BLaER1 treated with 17β-estradiol and CSF1 and Interleukin-3, amounts not matched to agents 10 nM and 100 nM (cell line): ENCODE measurements at regions not wholly inside any gene's neighbourhood (a gene's known extent, or its start where the extent isn't known, plus 50 kb on each side); places are given as distances from the start of the nearest gene placed in this dataset.
"Not testable (repeated sequence)": the region's sequence is repeated elsewhere in the genome, so short reads cannot be mapped to it uniquely, and the experiment has no call there.

Experiments used
- H3K27ac ChIP-seq, 11 experiments: shearing (Covaris generic); formaldehyde crosslinking; 2 replicates each; pipeline ENCODE4 v1.8.1; 2022
- H3K27me3 ChIP-seq, 11 experiments: shearing (Covaris generic); formaldehyde crosslinking; 2 replicates each; pipeline ENCODE4 v1.8.1; 2022
- H3K36me3 ChIP-seq, 11 experiments: shearing (Covaris generic); formaldehyde crosslinking; 2 replicates each; pipeline ENCODE4 v1.8.1; 2022
- H3K4me1 ChIP-seq, 10 experiments: shearing (Covaris generic); formaldehyde crosslinking; 2 replicates each; pipeline ENCODE4 v1.8.1; 2022
- H3K4me2 ChIP-seq, 11 experiments: shearing (Covaris generic); formaldehyde crosslinking; 2 replicates each; pipeline ENCODE4 v1.8.1; 2022
- H3K4me3 ChIP-seq, 10 experiments: shearing (Covaris generic); formaldehyde crosslinking; 2 replicates each; pipeline ENCODE4 v1.8.1; 2022
- H3K9ac ChIP-seq, 11 experiments: shearing (Covaris generic); formaldehyde crosslinking; 2 replicates each; pipeline ENCODE4 v1.8.1; 2022
- H3K9me3 ChIP-seq, 11 experiments: shearing (Covaris generic); formaldehyde crosslinking; replicated peaks in 1 of 11; 2 replicates each; pipeline ENCODE4 v1.8.1; 2022
- H4K20me1 ChIP-seq, 11 experiments: shearing (Covaris generic); formaldehyde crosslinking; 2 replicates each; pipeline ENCODE4 v1.8.1; 2022
- Cebpa-rat ChIP-seq, 11 experiments: shearing (Covaris generic); IDR thresholded peaks; 2 replicates each; pipeline ENCODE4 v1.8.1; 2022

GRCh38 chr2:89811295-89811694, 1119.8 kb downstream of the RPIA start:
- Histone ChIP-seq H3K9ac (no peak overlapping the region), H3K27ac (no peak overlapping the region), H3K4me3 (no peak overlapping the region), H3K9me3 (peaks cover 23 to 95% (median 92%) of the 10 kb centered on the region in 11 experiments), H4K20me1 (no peaks in the 10 kb centered on the region), H3K36me3 (no peaks in the 10 kb centered on the region), H3K4me2 (no peak overlapping the region), H3K4me1 (no peaks in the 10 kb centered on the region), H3K27me3 (no peaks in the 10 kb centered on the region)
- no peak for TF ChIP-seq Cebpa-rat (IDR thresholded peaks at IDR 0.05)

- not testable (repeated sequence) for H3K9ac ChIP-seq, H4K20me1 ChIP-seq, H3K36me3 ChIP-seq, H3K27ac ChIP-seq, H3K27me3 ChIP-seq, H3K4me2 ChIP-seq, H3K4me1 ChIP-seq
- Histone ChIP-seq H3K9me3 (peaks cover 16 to 95% (median 90%) of the 10 kb centered on the region in 11 experiments), H3K4me3 (peak overlapping the region in 1 of 10 experiments; percentile 2; a peak in 1 of 20 replicates)
Observed at GRCh38 chr2:89811910-89812309, 1120.4 kb downstream of the RPIA start.

GRCh38 chr2:89814359-89814758, 1122.9 kb downstream of the RPIA start:
- H3K4me1 ChIP-seq, H3K36me3 ChIP-seq, H3K27me3 ChIP-seq, H3K27ac ChIP-seq, H4K20me1 ChIP-seq, H3K4me3 ChIP-seq, H3K4me2 ChIP-seq, H3K9ac ChIP-seq: not testable (repeated sequence)
- peaks cover 0 to 77% (median 72%) of the 10 kb centered on the region in 11 experiments for H3K9me3 ChIP-seq

- Histone ChIP-seq H3K4me3 (no peak overlapping the region), H3K9me3 (peaks cover 0 to 32% (median 27%) of the 10 kb centered on the region in 11 experiments), H3K9ac (no peak overlapping the region), H3K36me3 (no peaks in the 10 kb centered on the region), H3K4me1 (no peaks in the 10 kb centered on the region), H4K20me1 (no peaks in the 10 kb centered on the region), H3K27me3 (no peaks in the 10 kb centered on the region), H3K4me2 (no peak overlapping the region), H3K27ac (no peak overlapping the region)
- no peak for TF ChIP-seq Cebpa-rat (IDR thresholded peaks at IDR 0.05)
Observed at GRCh38 chr2:89818873-89819272, 1127.4 kb downstream of the RPIA start.

GRCh38 chr2:89819809-89820208, 1128.3 kb downstream of the RPIA start:
- Histone ChIP-seq H3K4me3 (no peak overlapping the region), H3K4me2 (no peak overlapping the region), H3K4me1 (no peaks in the 10 kb centered on the region), H3K27ac (no peak overlapping the region), H4K20me1 (no peaks in the 10 kb centered on the region), H3K36me3 (no peaks in the 10 kb centered on the region), H3K27me3 (no peaks in the 10 kb centered on the region), H3K9me3 (peaks cover 0 to 23% (median 18%) of the 10 kb centered on the region in 11 experiments), H3K9ac (no peak overlapping the region)
- no peak for TF ChIP-seq Cebpa-rat (IDR thresholded peaks at IDR 0.05)

GRCh38 chr2:89820248-89820647, 1128.8 kb downstream of the RPIA start:
- Histone ChIP-seq H3K36me3 (no peaks in the 10 kb centered on the region), H3K27ac (no peak overlapping the region), H3K9me3 (peaks cover 0 to 18% (median 14%) of the 10 kb centered on the region in 11 experiments), H3K4me3 (no peak overlapping the region; a peak in 1 of 20 replicates), H3K27me3 (no peaks in the 10 kb centered on the region), H4K20me1 (no peaks in the 10 kb centered on the region), H3K4me2 (no peak overlapping the region), H3K9ac (no peak overlapping the region), H3K4me1 (no peaks in the 10 kb centered on the region)
- no peak for TF ChIP-seq Cebpa-rat (IDR thresholded peaks at IDR 0.05)

- Histone ChIP-seq H3K27ac (no peak overlapping the region), H3K9me3 (peaks cover 0 to 6% (median 2%) of the 10 kb centered on the region in 11 experiments; a peak in 6 of 22 replicates), H4K20me1 (no peaks in the 10 kb centered on the region), H3K27me3 (no peaks in the 10 kb centered on the region), H3K4me2 (no peak overlapping the region), H3K36me3 (no peaks in the 10 kb centered on the region), H3K9ac (no peak overlapping the region), H3K4me1 (no peaks in the 10 kb centered on the region), H3K4me3 (no peak overlapping the region)
- no peak for TF ChIP-seq Cebpa-rat (IDR thresholded peaks at IDR 0.05)
Observed at GRCh38 chr2:89821455-89821945, 1130.0 kb downstream of the RPIA start.

- not testable (repeated sequence) for H3K9me3 ChIP-seq, H4K20me1 ChIP-seq
Observed at GRCh38 chr2:89822342-89822741, 1130.9 kb downstream of the RPIA start.

GRCh38 chr2:89823556-89823955, 1132.1 kb downstream of the RPIA start:
- Histone ChIP-seq H3K27me3 (no peaks in the 10 kb centered on the region), H3K4me3 (no peak overlapping the region), H3K27ac (no peak overlapping the region), H3K36me3 (no peaks in the 10 kb centered on the region), H4K20me1 (no peaks in the 10 kb centered on the region), H3K4me2 (no peak overlapping the region), H3K4me1 (no peaks in the 10 kb centered on the region), H3K9me3 (no peaks in the 10 kb centered on the region), H3K9ac (no peak overlapping the region)
- no peak for TF ChIP-seq Cebpa-rat (IDR thresholded peaks at IDR 0.05)

More at GRCh38 chr2:89822342-89822741, 1130.9 kb downstream of the RPIA start:
- H3K27me3 ChIP-seq, H3K4me1 ChIP-seq, H3K4me2 ChIP-seq, H3K27ac ChIP-seq, H3K9ac ChIP-seq, H3K36me3 ChIP-seq, H3K4me3 ChIP-seq: not testable (repeated sequence)

- TF ChIP-seq Cebpa-rat (IDR thresholded peaks at IDR 0.05), result no peak
- no peak overlapping the region for H3K9ac ChIP-seq
- no peaks in the 10 kb centered on the region for H3K9me3 ChIP-seq
- no peaks in the 10 kb centered on the region for H3K27me3 ChIP-seq
- H3K4me2 ChIP-seq, result no peak overlapping the region
- H4K20me1 ChIP-seq, result no peaks in the 10 kb centered on the region
- no peak overlapping the region for H3K27ac ChIP-seq
- no peaks in the 10 kb centered on the region for H3K4me1 ChIP-seq
- H3K36me3 ChIP-seq, result no peaks in the 10 kb centered on the region
- H3K4me3 ChIP-seq, result no peak overlapping the region
Observed at GRCh38 chr2:89825034-89825433, 1133.6 kb downstream of the RPIA start.

- H3K27ac ChIP-seq, H3K9me3 ChIP-seq, H3K4me1 ChIP-seq, H3K9ac ChIP-seq, H3K4me2 ChIP-seq, H3K4me3 ChIP-seq, H3K27me3 ChIP-seq, H3K36me3 ChIP-seq, H4K20me1 ChIP-seq: not testable (repeated sequence)
Observed at GRCh38 chr2:89826741-89827140, 1135.3 kb downstream of the RPIA start.

- H3K4me2 ChIP-seq, H3K9me3 ChIP-seq, H3K27ac ChIP-seq, H3K27me3 ChIP-seq, H4K20me1 ChIP-seq, H3K9ac ChIP-seq, H3K36me3 ChIP-seq, H3K4me1 ChIP-seq: not testable (repeated sequence)
- peak overlapping the region in 1 of 10 experiments; percentile 6; a peak in 2 of 20 replicates for H3K4me3 ChIP-seq
Observed at GRCh38 chr2:89827829-89828228, 1136.4 kb downstream of the RPIA start.

GRCh38 chr2:89828416-89828815, 1136.9 kb downstream of the RPIA start:
- H4K20me1 ChIP-seq, H3K9me3 ChIP-seq, H3K27ac ChIP-seq, H3K4me3 ChIP-seq, H3K4me2 ChIP-seq, H3K4me1 ChIP-seq, H3K36me3 ChIP-seq, H3K27me3 ChIP-seq, H3K9ac ChIP-seq: not testable (repeated sequence)

- H3K4me2 ChIP-seq, H3K4me1 ChIP-seq, H3K9ac ChIP-seq, H4K20me1 ChIP-seq, H3K27ac ChIP-seq, H3K9me3 ChIP-seq, H3K27me3 ChIP-seq, H3K36me3 ChIP-seq: not testable (repeated sequence)
- peak overlapping the region in 4 of 10 experiments; percentile 0 to 36 (median 18); a peak in 4 of 20 replicates for H3K4me3 ChIP-seq
Observed at GRCh38 chr2:89828961-89829631, 1137.6 kb downstream of the RPIA start.
